Heart right ventricle (tissue), 16 donors: ENCODE measurements at regions not wholly inside any gene's neighbourhood (a gene's known extent, or its start where the extent isn't known, plus 50 kb on each side); places are given as distances from the start of the nearest gene placed in this dataset.

Source experiments
- ATAC-seq, 8 donors: fragments of 200-7000 bp; cut with Tn5 transposase; one replicate each; pipeline ENCODE4 v1.9.1; 2020; ENCODE audit warnings: mild to moderate bottlenecking in 8 of 8, moderate library complexity in 8 of 8, moderate number of reproducible peaks in 1 of 8
- DNase-seq, 2 donors: peaks; one replicate each; pipeline ENCODE4 v3.0.0-alpha.2; 2020
- H3K27ac ChIP-seq, 10 donors: fragments of 200-600 bp; sonication (generic) in 2 of 10; one replicate each; pipeline versions ENCODE4 v1.5.0 to v1.8.0; 2020 to 2022; ENCODE audit warnings: mild to moderate bottlenecking in 3 of 10
- H3K27me3 ChIP-seq, 7 donors: fragments of 200-600 bp; one replicate each; pipeline ENCODE4 v1.8.0; 2021 to 2022; ENCODE audit warnings: mild to moderate bottlenecking in 2 of 7
- H3K36me3 ChIP-seq, 9 donors: fragments of 200-600 bp; sonication (generic) in 1 of 9; one replicate each; pipeline versions ENCODE4 v1.5.0 to v1.8.0; 2020 to 2022; ENCODE audit warnings: mild to moderate bottlenecking in 2 of 9
- H3K4me1 ChIP-seq, 9 donors: fragments of 200-600 bp; sonication (generic) in 1 of 9; one replicate each; pipeline versions ENCODE4 v1.5.0 to v1.8.0; 2020 to 2022; ENCODE audit warnings: mild to moderate bottlenecking in 4 of 9
- H3K4me3 ChIP-seq, 10 donors: fragments of 200-600 bp; sonication (generic) in 2 of 10; one replicate each; pipeline versions ENCODE4 v1.5.0 to v1.8.0; 2020 to 2022; ENCODE audit warnings: mild to moderate bottlenecking in 7 of 10, moderate library complexity in 2 of 10
- H3K9me3 ChIP-seq, 11 donors: fragments of 200-600 bp in 10 of 11; sonication (generic) in 2 of 11; one replicate each; pipeline versions ENCODE4 v1.5.0 to v1.8.0; 2013 to 2022; ENCODE audit warnings: mild to moderate bottlenecking in 2 of 11, control low read depth in 1 of 11, moderate library complexity in 1 of 11
- CTCF ChIP-seq, 9 donors: fragments of 200-600 bp; sonication (generic) in 2 of 9; IDR thresholded peaks; one replicate each; pipeline versions ENCODE4 v1.5.0 to v1.8.0; 2021 to 2022; ENCODE audit warnings: antibody characterized with exemption in 9 of 9, mild to moderate bottlenecking in 5 of 9, moderate library complexity in 1 of 9
- WGBS, 2 donors: extraction: QIAGEN DNeasy Blood & Tissue Kit; methylation state at CpG; one replicate each; pipeline ENCODE4 v1.1.7; 2013; ENCODE audit warnings: inconsistent platforms in 1 of 2; 5-methylcytosine and 5-hydroxymethylcytosine counted together
- intact Hi-C, 10 donors: fragments of 100-400 bp; cut with DNase I; formaldehyde crosslinking; loops; one replicate each; pipeline versions ENCODE4 v1.11.1 to v1.14.2; 2022
- donor health status: Arrhythmogenic right ventricular cardiomyopathy.
- donor health status: ischemic (EF 13 %, LVEDD 7.1; RV severe dilation, severe dysfunction).
- donor health status: healthy with polysubstance abuse.
- donor health status: DM: no; HTN: yes; CAD: no.
- donor health status: DM: no; HTN: no; CAD: no.
- donor health status: ischemic (EF 25% LVEDD 6.9; RV normal size, moderate dysfunction).
- donor health status: ischemic (EF 25% LVEDD 5.7; RV mildly dilated, moderate dysfunction).
- donor health status: healthy.
- donor health status: DM: yes; HTN: yes; CAD: no.
- donor health status: Ischemic cardiomyopathy.
- donor health status: ischemic (EF 35%, LVEDD 5.7; RV mildly dilated, moderate dysfunction).
- donor health status: nonischemic (EF 11% LVEDD 7.7; RV severe dilation, severe dysfunction).
- donor health status: DM: yes; HTN: yes; CAD: no.
- donor health status: PGD.
- donor health status: ischemic (EF 29% LVEDD 5.4; RV normal size, mild dysfunction).
- donor health status: nonischemic (EF 23%, LVEDD 6.1; RV moderate dilation, normal function).

GRCh38 chr14:44404599-44404998 is 102.5 kb downstream of the FSCB start:
- intact Hi-C loops, result no loop called here
- H3K27ac ChIP-seq, result no peak overlapping the region
- no peaks in the 10 kb centered on the region for H3K27me3 ChIP-seq
- WGBS, 2 donors, result 60 to 64% methylated on average over 3 of the region's 3 CpGs
- no peaks in the 10 kb centered on the region for H3K9me3 ChIP-seq
- no peak for ATAC-seq
- no peak overlapping the region for H3K4me3 ChIP-seq
- TF ChIP-seq CTCF (IDR thresholded peaks at IDR 0.05), result no peak
- DNase-seq, result no peak
- H3K4me1 ChIP-seq, result peaks cover 0 to 5% (median 0%) of the 10 kb centered on the region in 9 donors
- H3K36me3 ChIP-seq, result no peaks in the 10 kb centered on the region

DNA sequence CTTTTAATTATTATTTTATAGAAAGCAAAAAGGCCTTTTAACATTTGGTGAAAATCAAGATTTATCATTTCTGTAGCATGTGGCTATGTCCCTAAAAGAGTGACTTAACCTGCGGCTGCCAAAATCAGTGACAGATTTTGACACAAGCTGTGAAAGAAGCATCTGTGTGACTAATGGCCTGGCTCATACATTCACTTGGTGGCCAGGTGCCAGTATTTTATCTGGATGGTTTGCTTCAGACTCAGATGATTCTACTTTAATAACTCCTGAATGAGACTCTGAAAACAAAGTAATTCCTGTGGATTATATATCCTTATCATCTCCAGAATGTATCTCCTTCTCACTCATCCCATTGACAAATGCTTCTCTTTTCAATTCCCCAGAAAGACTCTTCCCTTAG is 103.0 kb downstream of the FSCB start:
- no peak for TF ChIP-seq CTCF (IDR thresholded peaks at IDR 0.05)
- Histone ChIP-seq H3K27me3 (no peaks in the 10 kb centered on the region), H3K4me3 (no peak overlapping the region), H3K4me1 (peaks cover 0 to 5% (median 0%) of the 10 kb centered on the region in 9 donors), H3K36me3 (no peaks in the 10 kb centered on the region), H3K27ac (no peak overlapping the region), H3K9me3 (no peaks in the 10 kb centered on the region)
- WGBS, 2 donors, result 45 to 56% methylated on average over 1 of the region's 1 CpG
- DNase-seq (no peak), ATAC-seq (no peak)
- intact Hi-C loops, result no loop called here

DNA sequence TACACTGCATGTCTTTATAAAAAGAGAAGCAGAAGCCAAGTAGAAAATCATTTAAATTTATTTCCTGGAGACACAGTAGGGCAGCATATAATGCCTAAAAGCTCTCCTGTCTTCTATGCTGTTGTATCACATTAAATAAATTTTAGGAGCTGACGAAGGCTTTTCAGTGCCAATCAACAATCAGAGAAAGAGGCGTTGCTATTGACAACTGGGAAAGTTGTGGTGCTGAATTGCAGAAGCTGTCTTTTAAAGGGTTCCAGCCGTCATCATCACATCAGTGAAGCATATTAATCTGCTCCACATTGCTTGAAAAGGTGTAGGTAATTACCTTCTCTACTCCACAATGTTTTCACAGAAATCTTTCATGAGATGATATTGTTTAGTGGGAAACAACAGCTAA is 103.9 kb downstream of the FSCB start:
- intact Hi-C loops, result no loop called here
- TF ChIP-seq CTCF (IDR thresholded peaks at IDR 0.05), result no peak
- whole genome bisulfite sequencing, 2 donors, result 69 to 73% methylated on average over 3 of the region's 3 CpGs

DNA sequence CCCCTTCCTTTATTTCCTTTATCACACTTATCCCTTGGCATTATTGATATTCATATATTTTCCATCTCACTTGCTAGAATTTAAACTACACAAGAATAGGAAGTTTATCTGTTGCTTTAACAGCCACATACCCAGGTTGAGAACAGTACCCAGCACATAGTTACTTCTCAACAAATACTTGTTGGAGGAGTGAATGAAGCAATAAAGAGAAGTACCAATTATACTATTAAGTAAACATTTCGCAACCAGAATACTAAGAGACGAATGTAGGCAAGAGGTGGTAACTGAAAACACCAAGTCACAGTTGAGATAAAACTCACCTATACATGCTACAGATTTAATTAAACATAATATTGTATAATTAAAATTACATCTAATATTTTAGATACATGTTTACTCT is 110.9 kb downstream of the FSCB start:
- ATAC-seq (no peak), DNase-seq (no peak)
- Histone ChIP-seq H3K27me3 (no peaks in the 10 kb centered on the region), H3K4me3 (no peak overlapping the region), H3K36me3 (no peaks in the 10 kb centered on the region), H3K9me3 (no peaks in the 10 kb centered on the region), H3K27ac (no peak overlapping the region), H3K4me1 (no peaks in the 10 kb centered on the region)
- WGBS, 2 donors, result 94 to 96% methylated on average over 2 of the region's 2 CpGs
- intact Hi-C loops, result no loop called here
- TF ChIP-seq CTCF (IDR thresholded peaks at IDR 0.05), result no peak

More for the DNA sequence above, 103.9 kb downstream of the FSCB start:
- Histone ChIP-seq H3K27me3 (no peaks in the 10 kb centered on the region), H3K36me3 (no peaks in the 10 kb centered on the region), H3K4me3 (no peak overlapping the region), H3K27ac (no peak overlapping the region), H3K9me3 (no peaks in the 10 kb centered on the region), H3K4me1 (peaks cover 0 to 5% (median 0%) of the 10 kb centered on the region in 9 donors)
- DNase-seq (no peak), ATAC-seq (no peak)

- Histone ChIP-seq H3K36me3 (no peaks in the 10 kb centered on the region), H3K27ac (no peak overlapping the region), H3K9me3 (no peaks in the 10 kb centered on the region), H3K4me3 (no peak overlapping the region), H3K27me3 (no peaks in the 10 kb centered on the region), H3K4me1 (no peaks in the 10 kb centered on the region)
- 63 to 64% methylated on average over 2 of the region's 2 CpGs for WGBS, 2 donors
- no peak for DNase-seq
- intact Hi-C loops, result no loop called here
- no peak for ATAC-seq
- TF ChIP-seq CTCF (IDR thresholded peaks at IDR 0.05), result no peak
Measured at GRCh38 chr14:44392984-44393383, 114.1 kb downstream of the FSCB start.
